ENCODE measurements at regions not wholly inside any gene's neighbourhood (a gene's known extent, or its start where the extent isn't known, plus 50 kb on each side); places are given as distances from the start of the nearest gene placed in this dataset.

GRCh38 chr6:119960036-119960435 lies 610.5 kb upstream of the MAN1A1 start:
- no peaks in the 10 kb centered on the region for H3K4me1 ChIP-seq (ENCODE audit: low read depth, poor library complexity, severe bottlenecking)
- TF ChIP-seq CTCF (conservative IDR thresholded peaks at IDR 0.05; ENCODE audit: low read depth, low read length), result no peak
- H3K27ac ChIP-seq, result no peak overlapping the region
- no peaks in the 10 kb centered on the region for H4K20me1 ChIP-seq (ENCODE audit: insufficient read depth)
- no peaks in the 10 kb centered on the region for H3K27me3 ChIP-seq (ENCODE audit: insufficient read depth, low read depth)
- no peak overlapping the region for H2AFZ ChIP-seq (ENCODE audit: low read depth)
- H3K79me2 ChIP-seq (ENCODE audit: insufficient read depth, low read depth), result no peaks in the 10 kb centered on the region
- H3K36me3 ChIP-seq (ENCODE audit: insufficient read depth), result no peaks in the 10 kb centered on the region
- H3K4me2 ChIP-seq, result no peak overlapping the region
- no peak overlapping the region for H3K4me3 ChIP-seq (IDR thresholded peaks at IDR 0.05; ENCODE audit: insufficient read depth, low read depth, low read length)
- no peak overlapping the region for H3K9ac ChIP-seq

- Histone ChIP-seq H3K4me3 (IDR thresholded peaks at IDR 0.05; ENCODE audit: insufficient read depth, low read depth, low read length) (no peak overlapping the region), H3K4me2 (no peak overlapping the region), H2AFZ (ENCODE audit: low read depth) (no peak overlapping the region), H3K27me3 (ENCODE audit: insufficient read depth, low read depth) (no peaks in the 10 kb centered on the region), H3K9ac (no peak overlapping the region), H3K27ac (no peak overlapping the region), H3K4me1 (ENCODE audit: low read depth, poor library complexity, severe bottlenecking) (no peaks in the 10 kb centered on the region), H4K20me1 (ENCODE audit: insufficient read depth) (no peaks in the 10 kb centered on the region), H3K36me3 (ENCODE audit: insufficient read depth) (no peaks in the 10 kb centered on the region), H3K79me2 (ENCODE audit: insufficient read depth, low read depth) (no peaks in the 10 kb centered on the region)
- no peak for TF ChIP-seq CTCF (conservative IDR thresholded peaks at IDR 0.05; ENCODE audit: low read depth, low read length)
Measured at GRCh38 chr6:119957195-119957594, 607.6 kb upstream of the MAN1A1 start.

GRCh38 chr6:119952696-119953095 lies 603.1 kb upstream of the MAN1A1 start:
- Histone ChIP-seq H3K4me2 (no peak overlapping the region), H3K27me3 (ENCODE audit: insufficient read depth, low read depth) (no peaks in the 10 kb centered on the region), H3K36me3 (ENCODE audit: insufficient read depth) (no peaks in the 10 kb centered on the region), H4K20me1 (ENCODE audit: insufficient read depth) (no peaks in the 10 kb centered on the region), H3K27ac (no peak overlapping the region), H3K9ac (no peak overlapping the region), H3K4me3 (IDR thresholded peaks at IDR 0.05; ENCODE audit: insufficient read depth, low read depth, low read length) (no peak overlapping the region), H3K4me1 (ENCODE audit: low read depth, poor library complexity, severe bottlenecking) (no peaks in the 10 kb centered on the region), H3K79me2 (ENCODE audit: insufficient read depth, low read depth) (no peaks in the 10 kb centered on the region), H2AFZ (ENCODE audit: low read depth) (no peak overlapping the region)
- TF ChIP-seq CTCF (conservative IDR thresholded peaks at IDR 0.05; ENCODE audit: low read depth, low read length), result no peak

GRCh38 chr6:119950681-119951080 lies 601.1 kb upstream of the MAN1A1 start:
- H3K4me2 ChIP-seq, result no peak overlapping the region
- H3K9ac ChIP-seq, result no peak overlapping the region
- TF ChIP-seq CTCF (conservative IDR thresholded peaks at IDR 0.05; ENCODE audit: low read depth, low read length), result no peak

More at GRCh38 chr6:119950681-119951080, 601.1 kb upstream of the MAN1A1 start:
- no peaks in the 10 kb centered on the region for H4K20me1 ChIP-seq (ENCODE audit: insufficient read depth)
- H3K27me3 ChIP-seq (ENCODE audit: insufficient read depth, low read depth), result no peaks in the 10 kb centered on the region
- no peaks in the 10 kb centered on the region for H3K36me3 ChIP-seq (ENCODE audit: insufficient read depth)
- no peak overlapping the region for H3K4me3 ChIP-seq (IDR thresholded peaks at IDR 0.05; ENCODE audit: insufficient read depth, low read depth, low read length)
- H2AFZ ChIP-seq (ENCODE audit: low read depth), result no peak overlapping the region
- no peaks in the 10 kb centered on the region for H3K79me2 ChIP-seq (ENCODE audit: insufficient read depth, low read depth)
- H3K4me1 ChIP-seq (ENCODE audit: low read depth, poor library complexity, severe bottlenecking), result no peaks in the 10 kb centered on the region
- H3K27ac ChIP-seq, result no peak overlapping the region

Measured in KMS-11 (cell line).